Suprapubic skin (tissue), 3 donors: ENCODE measurements at regions not wholly inside any gene's neighbourhood (a gene's known extent, or its start where the extent isn't known, plus 50 kb on each side); places are given as distances from the start of the nearest gene placed in this dataset.

ENCODE experiments used
- CTCF ChIP-seq, 2 donors: fragments of 200-600 bp in 1 of 2; fragments of 450-650 bp in 1 of 2; sonication (generic) in 1 of 2; IDR thresholded peaks; one replicate each; pipeline ENCODE4 v1.5.1; 2016 to 2019; ENCODE audit warnings: antibody characterized with exemption in 2 of 2, mild to moderate bottlenecking in 1 of 2, moderate library complexity in 1 of 2
- EP300 ChIP-seq: sonication (generic); formaldehyde crosslinking; IDR thresholded peaks from one replicate; pipeline ENCODE4 v1.6.1; 2017; ENCODE audit warnings: antibody characterized with exemption
- POLR2A ChIP-seq, 2 donors: fragments of 450-650 bp; IDR thresholded peaks; one replicate each; pipeline ENCODE4 v1.6.1; 2017; ENCODE audit warnings: antibody characterized with exemption in 2 of 2, mild to moderate bottlenecking in 2 of 2, moderate library complexity in 2 of 2

- TF ChIP-seq CTCF (IDR thresholded peaks at IDR 0.05): no peak
- TF ChIP-seq POLR2A (IDR thresholded peaks at IDR 0.05): no peak
- TF ChIP-seq EP300: no peak
These were observed 321.9 kb downstream of the RNF144A start for GRCh38 chr2:7239078-7239477.
